Erythroblast (primary cell): ENCODE measurements at regions not wholly inside any gene's neighbourhood (a gene's known extent, or its start where the extent isn't known, plus 50 kb on each side); places are given as distances from the start of the nearest gene placed in this dataset.
"Not testable (repeated sequence)": the region's sequence is repeated elsewhere in the genome, so short reads cannot be mapped to it uniquely, and the experiment has no call there.

Experiments
- DNase-seq, 2 experiments: peaks; one replicate each; lab custom pipeline; 2025; lab: John Stamatoyannopoulos, UW
- GATA1 ChIP-seq: IDR thresholded peaks from 2 replicates; pipeline ENCODE4 v1.6.1; 2011; ENCODE audit warnings: low read depth, mild to moderate bottlenecking, control low read depth, low read length, moderate library complexity
- POLR2A ChIP-seq: IDR thresholded peaks from 2 replicates; pipeline ENCODE4 v1.6.1; 2011; ENCODE audit warnings: mild to moderate bottlenecking, low read length

GRCh38 chr10:57946833-57947232, 320.9 kb downstream of the IPMK start:
- TF ChIP-seq POLR2A (no peak), GATA1 (no peak)
- DNase-seq = no peak

GRCh38 chr10:57943701-57944100, 324.0 kb downstream of the IPMK start:
- no peak for TF ChIP-seq GATA1
- TF ChIP-seq POLR2A = no peak
- DNase-seq = no peak

- DNase-seq = no peak
- TF ChIP-seq POLR2A = no peak
- no peak for TF ChIP-seq GATA1
These were observed 342.6 kb downstream of the IPMK start for GRCh38 chr10:57925045-57925444.

GRCh38 chr10:57921140-57921539, 346.6 kb downstream of the IPMK start:
- no peak for TF ChIP-seq POLR2A
- no peak for TF ChIP-seq GATA1
- no peak for DNase-seq

- DNase-seq = no peak
- TF ChIP-seq GATA1 = no peak
- no peak for TF ChIP-seq POLR2A
These were observed 347.8 kb downstream of the IPMK start for GRCh38 chr10:57919864-57920263.

- TF ChIP-seq POLR2A (no peak), GATA1 (no peak)
These were observed 350.7 kb downstream of the IPMK start for GRCh38 chr10:57917019-57917418.

GRCh38 chr10:57905861-57906260, 361.8 kb downstream of the IPMK start:
- no peak for TF ChIP-seq POLR2A
- TF ChIP-seq GATA1 = no peak
- DNase-seq = no peak

More at GRCh38 chr10:57917019-57917418, 350.7 kb downstream of the IPMK start:
- DNase-seq = no peak

GRCh38 chr10:57905010-57905409, 362.7 kb downstream of the IPMK start:
- TF ChIP-seq GATA1 (no peak), POLR2A (no peak)
- DNase-seq = no peak

- DNase-seq = no peak
- TF ChIP-seq GATA1 (no peak), POLR2A (no peak)
These were observed 369.5 kb downstream of the IPMK start for GRCh38 chr10:57898231-57898630.

- no peak for DNase-seq
- no peak for TF ChIP-seq POLR2A
These were observed 370.1 kb downstream of the IPMK start for GRCh38 chr10:57897611-57898010.

GRCh38 chr10:57894361-57894760, 373.3 kb downstream of the IPMK start:
- TF ChIP-seq GATA1 = no peak
- no peak for DNase-seq

GRCh38 chr10:57891201-57892006, 376.3 kb downstream of the IPMK start:
- TF ChIP-seq GATA1 = no peak
- TF ChIP-seq POLR2A = no peak
- DNase-seq = peak in 1 of 2 experiments; percentile 3

GRCh38 chr10:57890691-57891090, 377.0 kb downstream of the IPMK start:
- no peak for DNase-seq
- TF ChIP-seq POLR2A (no peak), GATA1 (no peak)

GRCh38 chr10:57885618-57885968, 382.1 kb downstream of the IPMK start:
- DNase-seq = not testable (repeated sequence)

- TF ChIP-seq POLR2A (no peak), GATA1 (no peak)
- no peak for DNase-seq
These were observed 382.6 kb downstream of the IPMK start for GRCh38 chr10:57884965-57885617.

GRCh38 chr10:57884407-57884806, 383.3 kb downstream of the IPMK start:
- no peak for DNase-seq
- TF ChIP-seq POLR2A (no peak), GATA1 (no peak)
